GM23338 (cell line): ENCODE measurements at regions not wholly inside any gene's neighbourhood (a gene's known extent, or its start where the extent isn't known, plus 50 kb on each side); places are given as distances from the start of the nearest gene placed in this dataset.

Source experiments
- CREB1 ChIP-seq: fragments of 250-450 bp; sonication (Bioruptor Pico); IDR thresholded peaks from 2 replicates; pipeline ENCODE4 v1.5.0; 2020; ENCODE audit warnings: low read depth, mild to moderate bottlenecking, moderate library complexity
- JUNB ChIP-seq: IDR thresholded peaks from one replicate; pipeline ENCODE4 v1.6.1; 2016; ENCODE audit warnings: antibody characterized with exemption; ENCODE audit not compliant: unreplicated experiment
- POLR2AphosphoS5 ChIP-seq: IDR thresholded peaks from 2 replicates; pipeline ENCODE4 v1.6.1; 2016; ENCODE audit warnings: antibody characterized with exemption, low read depth
- TF ChIP-seq, protein P1 (sequence below), 2 experiments: fragments of 200-600 bp in 1 of 2; sonication (generic) in 1 of 2; conservative IDR thresholded peaks; 2 replicates each; pipeline versions ENCODE4 v1.5.1 to v1.6.1; 2016 to 2017; ENCODE audit warnings: antibody characterized with exemption in 2 of 2, low read depth in 2 of 2, mild to moderate bottlenecking in 2 of 2, moderate library complexity in 1 of 2

- TF ChIP-seq, protein P1, sequence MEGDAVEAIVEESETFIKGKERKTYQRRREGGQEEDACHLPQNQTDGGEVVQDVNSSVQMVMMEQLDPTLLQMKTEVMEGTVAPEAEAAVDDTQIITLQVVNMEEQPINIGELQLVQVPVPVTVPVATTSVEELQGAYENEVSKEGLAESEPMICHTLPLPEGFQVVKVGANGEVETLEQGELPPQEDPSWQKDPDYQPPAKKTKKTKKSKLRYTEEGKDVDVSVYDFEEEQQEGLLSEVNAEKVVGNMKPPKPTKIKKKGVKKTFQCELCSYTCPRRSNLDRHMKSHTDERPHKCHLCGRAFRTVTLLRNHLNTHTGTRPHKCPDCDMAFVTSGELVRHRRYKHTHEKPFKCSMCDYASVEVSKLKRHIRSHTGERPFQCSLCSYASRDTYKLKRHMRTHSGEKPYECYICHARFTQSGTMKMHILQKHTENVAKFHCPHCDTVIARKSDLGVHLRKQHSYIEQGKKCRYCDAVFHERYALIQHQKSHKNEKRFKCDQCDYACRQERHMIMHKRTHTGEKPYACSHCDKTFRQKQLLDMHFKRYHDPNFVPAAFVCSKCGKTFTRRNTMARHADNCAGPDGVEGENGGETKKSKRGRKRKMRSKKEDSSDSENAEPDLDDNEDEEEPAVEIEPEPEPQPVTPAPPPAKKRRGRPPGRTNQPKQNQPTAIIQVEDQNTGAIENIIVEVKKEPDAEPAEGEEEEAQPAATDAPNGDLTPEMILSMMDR (conservative IDR thresholded peaks at IDR 0.05; ENCODE audit: low read depth in 2 of 2) = no peak
- TF ChIP-seq POLR2AphosphoS5 (no peak), JUNB (no peak), CREB1 (no peak)
Measured at GRCh38 chrX:146454363-146454762, 355.2 kb upstream of the CXorf51B start.
